HG03060 (cell line): ENCODE measurements at regions not wholly inside any gene's neighbourhood (a gene's known extent, or its start where the extent isn't known, plus 50 kb on each side); places are given as distances from the start of the nearest gene placed in this dataset.
A peak's percentile ranks its signal among the peaks of the same experiment; 100 is the strongest.

Source experiments
- ATAC-seq: cut with Tn5 transposase; IDR thresholded peaks from one replicate; pipeline ENCODE4 v1.9.1; 2021; ENCODE audit warnings: low read depth, moderate number of reproducible peaks; ENCODE audit not compliant: unreplicated experiment

- ATAC-seq: no peak
These were observed 61.8 kb upstream of the SNX2 start for GRCh38 chr5:122713041-122713440.

GRCh38 chr5:122715095-122715494, 59.8 kb upstream of the SNX2 start:
- no peak for ATAC-seq

- ATAC-seq: no peak
These were observed 56.3 kb upstream of the SNX2 start for GRCh38 chr5:122718611-122719010.

GRCh38 chr5:122719991-122720746, 54.7 kb upstream of the SNX2 start:
- ATAC-seq: no peak

GRCh38 chr5:122721127-122721526, 53.8 kb upstream of the SNX2 start:
- no peak for ATAC-seq

- ATAC-seq: no peak
These were observed 52.5 kb upstream of the SNX2 start for GRCh38 chr5:122722341-122722740.

GRCh38 chr5:122723606-122724352, 51.1 kb upstream of the SNX2 start:
- peak; percentile 79 for ATAC-seq
